Coronary artery (tissue), 2 donors: ENCODE measurements at regions not wholly inside any gene's neighbourhood (a gene's known extent, or its start where the extent isn't known, plus 50 kb on each side); places are given as distances from the start of the nearest gene placed in this dataset.
"Not testable (repeated sequence)": the region's sequence is repeated elsewhere in the genome, so short reads cannot be mapped to it uniquely, and the experiment has no call there.

Source experiments
- DNase-seq: peaks from one replicate; pipeline ENCODE4 v3.0.0-alpha.2; 2017; ENCODE audit warnings: low spot score
- H3K27ac ChIP-seq, 2 donors: fragments of 200-600 bp; sonication (generic); one replicate each; pipeline ENCODE4 v1.5.1; 2016 to 2019
- H3K4me3 ChIP-seq: fragments of 200-600 bp; sonication (generic); 2 replicates; pipeline ENCODE4 v1.5.1; 2016; ENCODE audit warnings: mild to moderate bottlenecking, moderate library complexity
- CTCF ChIP-seq: fragments of 200-600 bp; sonication (generic); IDR thresholded peaks from one replicate; pipeline ENCODE4 v1.5.1; 2019; ENCODE audit warnings: antibody characterized with exemption

- no peak overlapping the region for H3K4me3 ChIP-seq
- TF ChIP-seq CTCF = no peak
- no peak for DNase-seq
- no peak overlapping the region for H3K27ac ChIP-seq
These were observed 607.9 kb downstream of the PTPRC start for GRCh38 chr1:199246716-199247115.

- Histone ChIP-seq H3K27ac (no peak overlapping the region), H3K4me3 (no peak overlapping the region)
- DNase-seq = no peak
- TF ChIP-seq CTCF = no peak
These were observed 609.1 kb downstream of the PTPRC start for GRCh38 chr1:199247891-199248290.

- not testable (repeated sequence) for H3K4me3 ChIP-seq, H3K27ac ChIP-seq, DNase-seq
These were observed 615.2 kb downstream of the PTPRC start for GRCh38 chr1:199254040-199254439.

- Histone ChIP-seq H3K27ac (no peak overlapping the region), H3K4me3 (no peak overlapping the region)
- TF ChIP-seq CTCF = no peak
- no peak for DNase-seq
These were observed 622.5 kb downstream of the PTPRC start for GRCh38 chr1:199261328-199261727.

- H3K4me3 ChIP-seq = no peak overlapping the region
- no peak for TF ChIP-seq CTCF
- no peak for DNase-seq
- no peak overlapping the region for H3K27ac ChIP-seq
These were observed 625.4 kb downstream of the PTPRC start for GRCh38 chr1:199264283-199264682.

- Histone ChIP-seq H3K4me3 (no peak overlapping the region), H3K27ac (no peak overlapping the region)
- no peak for DNase-seq
- no peak for TF ChIP-seq CTCF
These were observed 626.1 kb downstream of the PTPRC start for GRCh38 chr1:199264911-199265310.

- no peak for TF ChIP-seq CTCF
- no peak for DNase-seq
- H3K27ac ChIP-seq = no peak overlapping the region
- H3K4me3 ChIP-seq = no peak overlapping the region
These were observed 626.5 kb downstream of the PTPRC start for GRCh38 chr1:199265319-199265718.

GRCh38 chr1:199269241-199269640 lies 630.4 kb downstream of the PTPRC start:
- no peak overlapping the region for H3K4me3 ChIP-seq
- no peak for TF ChIP-seq CTCF
- H3K27ac ChIP-seq = no peak overlapping the region
- DNase-seq = no peak
